K562 (cell line): ENCODE measurements at regions not wholly inside any gene's neighbourhood (a gene's known extent, or its start where the extent isn't known, plus 50 kb on each side); places are given as distances from the start of the nearest gene placed in this dataset.

Experiments used
- BRCA1 ChIP-seq, 2 experiments: fragments of 450-650 bp in 1 of 2; sonication (generic) in 1 of 2; formaldehyde crosslinking in 1 of 2; IDR thresholded peaks; 2 replicates each; pipeline versions ENCODE4 v1.5.0 to v1.6.1; 2017 to 2020; ENCODE audit warnings: mild to moderate bottlenecking in 1 of 2, missing genetic modification reagents in 1 of 2
- EGR1 ChIP-seq: fragments of 450-650 bp; conservative IDR thresholded peaks from 2 replicates; pipeline ENCODE4 v1.6.1; 2017; ENCODE audit warnings: mild to moderate bottlenecking
- EZH2 ChIP-seq: IDR thresholded peaks from 2 replicates; pipeline ENCODE4 v1.6.1; 2012; ENCODE audit warnings: low read depth, mild to moderate bottlenecking, inconsistent platforms, low read length, borderline replicate concordance
- PML ChIP-seq: IDR thresholded peaks from 2 replicates; pipeline ENCODE4 v1.6.1; 2012; ENCODE audit warnings: low read length, inconsistent platforms
- ZNF584 ChIP-seq: fragments of 200-800 bp; sonication (Bioruptor generic); IDR thresholded peaks from 2 replicates; pipeline ENCODE4 v1.6.1; 2016; ENCODE audit warnings: low read depth, mild to moderate bottlenecking, missing genetic modification characterization, missing compliant biosample characterization

DNA sequence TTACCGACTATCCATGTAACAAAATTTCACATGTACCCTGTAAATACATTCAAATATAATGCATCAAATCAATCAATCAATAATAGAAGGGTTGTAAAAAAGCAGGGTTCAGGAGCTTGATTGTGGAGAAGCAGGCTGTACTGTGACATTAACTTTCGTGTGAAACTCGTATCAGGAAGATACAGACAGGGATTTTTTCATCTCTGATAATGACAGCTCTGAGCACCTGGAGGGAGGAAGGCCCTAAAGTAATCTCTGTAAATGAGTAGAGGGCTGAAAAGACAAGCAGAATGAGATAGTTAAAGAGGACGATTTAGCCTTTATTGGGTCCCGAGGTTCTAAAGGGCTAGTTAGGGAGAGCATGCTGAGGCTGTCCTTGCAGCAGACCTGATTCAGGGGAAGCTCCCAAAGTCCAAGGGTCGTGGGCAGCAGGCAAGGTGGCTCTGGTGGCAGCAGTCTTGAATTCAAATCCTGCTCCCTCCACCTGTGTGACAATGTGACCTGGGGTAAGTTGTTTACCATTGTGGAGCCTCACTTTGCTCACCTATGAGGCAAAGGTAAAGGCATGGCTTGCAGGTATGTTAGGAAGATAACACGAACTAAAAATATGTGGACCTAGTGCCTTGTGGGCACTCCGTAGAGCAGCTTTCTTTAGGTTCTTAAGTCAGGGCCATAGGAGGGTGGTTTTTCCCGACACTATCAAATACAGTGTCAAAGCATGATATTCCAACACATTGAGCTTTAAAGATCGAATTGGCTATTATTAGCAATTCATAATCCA lies 219.4 kb upstream of the MYLIP start:
- TF ChIP-seq PML = no peak
- no peak for TF ChIP-seq EGR1
- TF ChIP-seq BRCA1 (IDR thresholded peaks at IDR 0.05) = no peak
- TF ChIP-seq BRCA1 (CRISPR knock-in tag; IDR thresholded peaks at IDR 0.05) = no peak
- TF ChIP-seq ZNF584 (CRISPR knock-in tag) = no peak
- TF ChIP-seq EZH2 = no peak
